T-helper 1 cell treated with Interleukin-12 subunit alpha and Interleukin-12 subunit beta and Interleukin-4 antibody, amounts not matched to agents 30 μg/mL and 1 μg/mL, for 36 hours (primary cell): ENCODE measurements at regions not wholly inside any gene's neighbourhood (a gene's known extent, or its start where the extent isn't known, plus 50 kb on each side); places are given as distances from the start of the nearest gene placed in this dataset.
"Not testable (repeated sequence)": the region's sequence is repeated elsewhere in the genome, so short reads cannot be mapped to it uniquely, and the experiment has no call there.

Source experiments
- H3K27ac Mint-ChIP-seq: one replicate; pipeline ENCODE4 v1.8.0; 2021; ENCODE audit warnings: mild to moderate bottlenecking, mixed read lengths
- H3K27me3 Mint-ChIP-seq: one replicate; pipeline ENCODE4 v1.8.0; 2021; ENCODE audit warnings: low read depth, mixed read lengths
- H3K36me3 Mint-ChIP-seq: one replicate; pipeline ENCODE4 v1.8.0; 2021; ENCODE audit warnings: low read depth, mixed read lengths
- H3K4me1 Mint-ChIP-seq: one replicate; pipeline ENCODE4 v1.8.0; 2021; ENCODE audit warnings: low read depth, mixed read lengths
- H3K4me3 Mint-ChIP-seq: one replicate; pipeline ENCODE4 v1.8.0; 2021; ENCODE audit warnings: mild to moderate bottlenecking, moderate library complexity, mixed read lengths
- H3K9me3 Mint-ChIP-seq: one replicate; pipeline ENCODE4 v1.8.0; 2021; ENCODE audit warnings: mixed read lengths

DNA sequence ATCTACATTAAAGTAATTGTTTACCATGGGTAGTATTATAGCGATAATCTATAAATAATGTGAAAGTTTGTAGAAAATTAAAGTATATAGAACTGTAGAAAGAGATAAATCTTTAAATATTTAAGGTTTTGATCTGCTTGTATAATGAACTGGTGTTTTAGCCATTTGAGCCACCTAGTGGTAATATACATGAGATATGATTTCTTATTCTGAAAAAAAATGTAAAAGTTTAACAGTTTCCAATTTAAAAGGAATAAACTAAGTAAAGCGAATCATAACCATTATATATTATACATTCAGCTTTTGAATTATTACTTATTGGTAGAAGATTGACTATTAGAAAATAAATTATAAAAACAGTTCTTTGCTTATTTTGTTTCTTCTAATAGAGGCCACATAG, 91.2 kb downstream of the OTUD1 start:
- no peak overlapping the region for H3K4me3 Mint-ChIP-seq
- H3K4me1 Mint-ChIP-seq: peaks cover 10% of the 10 kb centered on the region
- H3K9me3 Mint-ChIP-seq: no peaks in the 10 kb centered on the region
- H3K27ac Mint-ChIP-seq: no peak overlapping the region
- peaks cover 2% of the 10 kb centered on the region for H3K36me3 Mint-ChIP-seq
- H3K27me3 Mint-ChIP-seq: no peaks in the 10 kb centered on the region

DNA sequence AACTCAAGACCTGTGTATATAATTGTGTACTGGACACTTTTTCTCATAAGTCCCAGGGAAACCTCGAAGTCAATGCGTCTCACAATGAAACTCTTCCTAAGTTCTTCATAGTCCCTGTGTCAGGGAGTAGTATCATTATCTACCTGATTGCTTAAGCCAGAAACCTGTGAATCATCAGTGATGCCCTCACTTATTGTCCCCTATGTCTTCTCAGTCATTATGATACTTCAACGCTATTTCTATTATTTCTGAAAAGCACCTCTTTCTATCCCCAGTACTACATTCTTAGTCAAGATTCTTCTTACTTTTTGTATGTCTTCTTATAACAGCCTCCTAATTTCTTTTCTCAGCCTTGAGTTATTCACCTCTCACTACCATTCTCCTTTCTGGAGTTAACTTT, 94.3 kb downstream of the OTUD1 start:
- Mint-ChIP-seq H3K4me1 (peaks cover 16% of the 10 kb centered on the region), H3K36me3 (no peaks in the 10 kb centered on the region), H3K27ac (no peak overlapping the region), H3K4me3 (no peak overlapping the region), H3K9me3 (no peaks in the 10 kb centered on the region), H3K27me3 (no peaks in the 10 kb centered on the region)

DNA sequence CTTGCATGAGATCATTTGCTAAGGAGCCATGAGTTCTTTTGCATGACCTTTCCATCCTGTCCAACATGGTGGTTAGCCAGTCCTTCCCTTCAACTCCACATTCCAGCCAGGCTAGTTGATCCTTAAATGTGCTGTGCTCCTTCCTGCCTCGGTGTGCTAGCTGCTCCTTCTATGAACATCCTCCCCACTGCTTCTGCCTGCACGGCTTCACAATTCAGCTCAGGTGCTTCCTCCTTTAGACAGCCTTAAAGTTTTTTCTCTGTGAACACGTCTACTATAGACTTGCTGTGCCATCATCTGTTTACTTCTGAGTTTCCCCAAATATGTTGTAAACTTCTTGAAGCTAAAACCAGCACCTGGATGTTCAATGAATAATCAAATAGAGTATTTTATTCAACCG, 95.5 kb downstream of the OTUD1 start:
- Mint-ChIP-seq H3K36me3 (no peaks in the 10 kb centered on the region), H3K9me3 (no peaks in the 10 kb centered on the region), H3K4me1 (peaks cover 18% of the 10 kb centered on the region), H3K27ac (peak overlapping the region; percentile 62), H3K4me3 (no peak overlapping the region), H3K27me3 (no peaks in the 10 kb centered on the region)

DNA sequence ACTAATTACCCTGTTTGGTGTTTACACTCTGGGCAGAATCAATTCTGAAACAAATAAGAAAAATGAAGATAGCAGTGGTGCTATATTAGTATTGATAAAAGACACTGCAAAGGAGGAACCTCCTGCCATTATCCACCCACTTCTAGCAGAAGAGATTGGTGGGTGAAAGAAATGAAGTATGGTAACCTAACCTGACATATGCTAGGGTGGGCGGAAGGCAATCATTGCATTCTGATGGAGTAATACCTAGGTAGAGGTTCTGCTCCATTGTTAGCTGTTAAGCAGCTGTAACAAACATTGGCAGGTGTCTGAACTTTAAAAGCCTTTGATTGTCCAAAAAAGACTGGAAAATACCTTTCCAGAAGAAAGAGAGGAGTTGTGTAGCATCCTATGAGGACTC, 95.9 kb downstream of the OTUD1 start:
- H3K9me3 Mint-ChIP-seq: no peaks in the 10 kb centered on the region
- no peaks in the 10 kb centered on the region for H3K27me3 Mint-ChIP-seq
- no peak overlapping the region for H3K4me3 Mint-ChIP-seq
- peaks cover 18% of the 10 kb centered on the region for H3K4me1 Mint-ChIP-seq
- H3K36me3 Mint-ChIP-seq: no peaks in the 10 kb centered on the region
- no peak overlapping the region for H3K27ac Mint-ChIP-seq

DNA sequence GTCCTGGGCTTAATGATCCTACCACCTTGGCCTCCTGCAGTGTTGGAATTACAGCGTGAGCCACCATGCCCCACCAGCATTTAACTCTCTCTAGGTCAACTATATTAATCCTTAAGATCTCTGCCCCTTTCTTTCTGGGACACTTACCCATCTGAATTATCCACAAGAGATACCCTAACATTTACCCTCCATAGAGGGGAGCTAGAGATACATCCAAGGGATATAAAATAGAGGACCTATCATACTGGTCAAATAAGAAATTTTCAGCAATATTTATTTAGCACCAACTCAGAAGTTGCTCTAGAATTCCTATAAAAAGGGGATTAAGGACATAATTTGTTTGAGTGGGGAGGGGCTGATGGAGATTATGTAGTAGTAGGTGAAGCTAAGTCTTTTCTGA, 96.5 kb downstream of the OTUD1 start:
- H3K4me1 Mint-ChIP-seq: peaks cover 24% of the 10 kb centered on the region
- no peak overlapping the region for H3K4me3 Mint-ChIP-seq
- no peaks in the 10 kb centered on the region for H3K36me3 Mint-ChIP-seq

DNA sequence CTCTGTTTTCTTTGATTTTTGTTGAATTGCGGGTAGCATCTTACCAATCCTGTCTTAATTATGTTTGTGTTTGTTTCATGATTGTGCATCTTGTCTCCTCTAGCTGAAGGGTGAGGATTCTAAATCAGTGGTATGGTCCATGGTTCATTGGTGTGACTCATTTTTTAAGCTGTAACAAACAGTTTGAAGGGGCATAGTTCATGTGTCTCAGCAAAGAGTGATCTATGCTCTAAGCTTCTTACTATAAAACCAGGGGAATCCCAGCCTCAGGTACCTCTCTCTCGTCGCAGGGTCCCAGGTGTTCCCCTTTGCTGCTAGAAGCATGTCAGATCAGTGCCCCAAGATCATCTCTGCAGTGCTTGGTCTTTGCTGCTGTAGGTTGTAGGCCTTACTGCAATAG, 100.1 kb downstream of the OTUD1 start:
- Mint-ChIP-seq H3K9me3 (no peaks in the 10 kb centered on the region), H3K27ac (no peak overlapping the region), H3K4me1 (peaks cover 21% of the 10 kb centered on the region), H3K4me3 (no peak overlapping the region), H3K27me3 (no peaks in the 10 kb centered on the region), H3K36me3 (no peaks in the 10 kb centered on the region)

More for the DNA sequence above, 96.5 kb downstream of the OTUD1 start:
- no peaks in the 10 kb centered on the region for H3K9me3 Mint-ChIP-seq
- no peaks in the 10 kb centered on the region for H3K27me3 Mint-ChIP-seq
- H3K27ac Mint-ChIP-seq: no peak overlapping the region

DNA sequence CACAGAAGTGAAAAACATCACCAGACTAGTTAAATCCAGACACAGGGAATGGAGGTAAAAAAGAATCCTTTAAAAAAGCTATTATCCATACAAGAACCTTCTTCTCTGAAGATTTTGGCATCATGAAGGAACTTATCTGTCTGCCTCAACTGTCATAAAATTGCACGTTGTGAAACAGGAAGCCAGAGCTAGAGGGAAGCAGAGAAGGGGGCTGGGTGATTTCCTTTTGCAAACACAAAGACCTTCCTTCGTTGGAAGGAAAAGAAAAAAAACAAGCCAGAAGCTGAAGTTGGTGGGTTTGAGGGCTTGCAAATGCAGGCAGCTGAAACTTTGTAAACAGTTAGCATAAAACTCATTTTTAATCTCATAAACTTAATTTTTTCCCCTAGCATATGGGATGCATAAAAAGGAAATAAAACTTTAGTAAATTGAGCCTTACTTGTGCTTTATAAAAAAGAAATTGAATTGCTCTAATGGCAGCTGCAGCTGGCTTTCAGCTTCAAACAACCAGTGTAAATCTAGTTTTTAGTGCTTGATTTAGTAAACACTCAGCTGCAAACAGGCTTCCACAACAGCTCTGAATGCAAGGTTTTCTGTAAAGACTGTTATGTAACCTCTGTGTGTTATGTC, 101.6 kb downstream of the OTUD1 start:
- Mint-ChIP-seq H3K4me3 (peak overlapping the region; percentile 0), H3K36me3 (no peaks in the 10 kb centered on the region), H3K9me3 (no peaks in the 10 kb centered on the region), H3K4me1 (peaks cover 15% of the 10 kb centered on the region), H3K27me3 (no peaks in the 10 kb centered on the region), H3K27ac (no peak overlapping the region)

DNA sequence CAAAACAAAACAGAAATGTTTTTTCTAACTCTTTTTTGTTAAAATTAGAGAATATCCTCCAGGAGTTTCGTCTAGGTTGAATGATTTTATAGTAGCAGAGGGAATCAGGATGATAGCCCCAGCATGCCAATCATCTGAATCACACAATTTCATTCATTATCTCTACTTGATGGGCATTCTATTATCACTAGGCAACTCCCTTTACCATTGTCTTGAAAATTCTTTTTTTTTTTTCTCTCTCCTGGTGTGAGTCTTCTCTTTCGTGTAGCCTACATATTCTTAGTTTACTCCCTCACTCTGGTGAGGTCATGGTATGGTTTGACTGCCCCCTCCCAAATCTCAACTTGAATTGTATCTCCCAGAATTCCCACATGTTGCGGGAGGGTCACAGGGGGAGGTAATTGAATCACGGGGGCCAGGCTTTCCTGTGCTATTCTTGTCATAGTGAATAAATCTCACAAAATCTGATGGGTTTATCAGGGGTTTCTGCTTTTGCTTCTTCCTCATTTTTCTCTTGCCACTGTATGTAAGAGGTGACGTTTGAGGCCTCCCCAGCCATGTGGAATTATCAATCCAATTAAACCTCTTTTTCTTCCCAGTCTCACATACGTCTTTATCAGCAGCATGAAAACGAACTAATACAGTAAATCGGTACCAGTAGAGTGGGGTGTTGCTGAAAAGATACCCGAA, 105.0 kb downstream of the OTUD1 start:
- no peaks in the 10 kb centered on the region for H3K27me3 Mint-ChIP-seq
- H3K4me3 Mint-ChIP-seq: no peak overlapping the region
- H3K36me3 Mint-ChIP-seq: no peaks in the 10 kb centered on the region
- H3K4me1 Mint-ChIP-seq: peaks cover 10% of the 10 kb centered on the region
- H3K9me3 Mint-ChIP-seq: no peaks in the 10 kb centered on the region
- no peak overlapping the region for H3K27ac Mint-ChIP-seq

DNA sequence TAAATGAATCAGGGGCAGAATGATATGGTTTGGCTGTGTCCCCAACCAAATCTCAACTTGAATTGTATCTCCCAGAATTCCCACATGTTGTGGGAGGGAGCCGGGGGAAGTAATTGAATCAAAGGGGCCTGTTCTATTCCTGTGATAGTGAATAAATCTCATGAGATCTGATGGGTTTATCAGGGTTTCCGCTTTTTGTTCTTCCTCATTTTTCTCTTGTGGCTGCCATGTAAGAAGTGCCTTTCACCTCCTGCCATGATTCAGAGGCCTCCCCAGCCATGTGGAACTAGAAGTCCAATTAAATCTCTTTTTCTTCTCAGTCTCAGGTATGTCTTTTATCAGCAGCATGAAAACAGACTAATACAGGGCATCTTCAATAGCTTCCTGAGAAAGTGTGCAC, 107.0 kb downstream of the OTUD1 start:
- H3K27ac Mint-ChIP-seq, H3K27me3 Mint-ChIP-seq, H3K4me1 Mint-ChIP-seq, H3K36me3 Mint-ChIP-seq, H3K4me3 Mint-ChIP-seq, H3K9me3 Mint-ChIP-seq: not testable (repeated sequence)

DNA sequence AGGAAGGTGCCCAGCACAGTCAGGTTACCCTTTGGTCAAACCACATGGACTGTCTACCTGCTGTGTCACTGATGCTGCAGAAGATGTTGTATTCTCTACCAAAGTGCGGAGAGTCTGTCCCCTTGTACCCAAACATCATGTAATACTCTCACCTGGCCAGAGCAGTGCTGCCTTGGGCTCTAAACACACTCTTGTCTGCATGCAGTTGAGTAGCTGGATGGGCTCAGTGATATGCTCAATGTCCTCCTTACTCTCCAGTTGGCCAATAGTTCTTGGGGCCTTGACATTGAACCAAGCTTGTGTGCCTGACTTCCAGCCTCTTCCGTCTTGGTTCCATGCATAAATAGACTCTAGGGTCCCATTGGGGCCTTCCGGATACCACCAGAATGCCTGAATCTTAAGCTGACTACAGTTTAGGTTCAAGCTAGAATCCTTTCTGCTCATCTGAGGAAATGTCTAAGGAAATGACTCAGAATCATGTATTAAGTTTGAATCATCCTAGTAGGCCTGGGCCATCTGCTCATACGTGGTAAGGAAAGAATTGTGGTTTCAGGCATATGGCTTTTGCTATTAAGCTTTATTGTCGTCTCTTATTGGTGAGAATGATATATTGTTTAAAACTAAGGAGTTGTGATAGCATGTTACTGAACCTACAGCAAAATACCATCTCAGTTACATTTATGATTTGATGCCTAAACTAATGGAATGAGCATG, 118.0 kb downstream of the OTUD1 start:
- Mint-ChIP-seq H3K4me3 (no peak overlapping the region), H3K27ac (no peak overlapping the region), H3K4me1 (peaks cover 3% of the 10 kb centered on the region), H3K36me3 (no peaks in the 10 kb centered on the region), H3K27me3 (no peaks in the 10 kb centered on the region), H3K9me3 (peaks cover 5% of the 10 kb centered on the region)

DNA sequence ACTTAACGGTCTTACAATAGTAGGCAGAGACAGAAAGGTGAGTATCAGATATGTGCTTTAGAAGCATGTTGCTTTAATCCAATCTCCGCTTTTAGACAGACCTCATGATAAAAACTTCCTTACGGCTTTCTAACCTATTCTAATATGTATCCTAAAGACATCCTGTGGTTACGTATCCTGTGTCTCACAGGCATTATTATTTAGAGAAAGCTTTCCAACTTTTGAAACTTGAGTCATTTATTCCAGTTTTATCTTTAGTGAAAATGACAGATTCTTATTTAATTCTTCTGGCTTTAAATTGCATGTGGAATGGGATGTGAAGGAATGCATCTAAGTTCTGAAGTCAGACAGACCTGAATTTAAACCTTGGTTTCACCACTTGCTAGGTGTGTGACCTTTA, 118.9 kb downstream of the OTUD1 start:
- no peaks in the 10 kb centered on the region for H3K36me3 Mint-ChIP-seq
- H3K27me3 Mint-ChIP-seq: no peaks in the 10 kb centered on the region
- H3K4me1 Mint-ChIP-seq: peaks cover 3% of the 10 kb centered on the region
- H3K9me3 Mint-ChIP-seq: peaks cover 13% of the 10 kb centered on the region
- H3K4me3 Mint-ChIP-seq: no peak overlapping the region
- H3K27ac Mint-ChIP-seq: no peak overlapping the region

DNA sequence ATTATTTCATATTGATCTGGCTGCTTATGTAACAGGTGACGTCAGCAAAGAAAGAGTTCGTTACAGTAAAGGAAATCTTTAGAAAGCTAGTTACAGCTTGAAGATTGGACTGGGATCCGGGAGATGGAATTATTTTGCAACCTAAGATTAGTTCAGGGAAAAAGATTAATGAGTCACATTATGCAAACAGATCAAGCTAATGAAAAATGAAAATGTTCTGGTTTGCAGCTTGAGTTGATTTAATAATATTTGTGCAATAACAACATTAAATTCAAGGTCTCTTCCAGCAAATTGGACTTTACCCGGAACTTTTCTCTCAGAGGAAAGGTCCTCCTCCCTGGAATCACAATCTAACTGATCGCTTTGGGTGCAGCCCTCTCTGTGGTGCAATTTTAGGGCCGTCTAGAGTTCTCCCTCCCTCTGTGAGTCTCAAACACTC, 119.5 kb downstream of the OTUD1 start:
- no peaks in the 10 kb centered on the region for H3K36me3 Mint-ChIP-seq
- peaks cover 3% of the 10 kb centered on the region for H3K4me1 Mint-ChIP-seq
- no peaks in the 10 kb centered on the region for H3K27me3 Mint-ChIP-seq
- H3K9me3 Mint-ChIP-seq: peaks cover 15% of the 10 kb centered on the region
- no peak overlapping the region for H3K27ac Mint-ChIP-seq
- no peak overlapping the region for H3K4me3 Mint-ChIP-seq

DNA sequence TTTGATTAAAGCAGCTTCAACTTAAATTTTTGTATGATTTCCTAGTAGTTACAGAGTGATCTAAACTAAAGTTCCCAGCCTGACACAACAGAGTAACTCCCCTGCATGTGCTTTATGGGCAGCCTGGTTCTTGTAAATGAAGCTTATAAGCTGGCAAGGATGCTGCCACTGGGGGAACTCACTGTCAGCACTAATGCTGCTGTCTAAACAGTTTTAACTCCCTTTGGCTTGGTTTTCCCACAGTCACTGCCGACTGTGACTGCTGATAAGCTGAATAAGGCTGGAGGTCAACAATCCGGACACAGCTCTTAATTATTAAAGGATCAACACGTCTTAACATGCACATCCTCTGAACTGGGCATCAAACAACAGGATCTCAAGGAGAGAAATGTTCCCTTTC, 130.1 kb downstream of the OTUD1 start:
- Mint-ChIP-seq H3K27ac (no peak overlapping the region), H3K36me3 (no peaks in the 10 kb centered on the region), H3K27me3 (no peaks in the 10 kb centered on the region), H3K9me3 (peaks cover 31% of the 10 kb centered on the region), H3K4me1 (no peaks in the 10 kb centered on the region), H3K4me3 (no peak overlapping the region)

DNA sequence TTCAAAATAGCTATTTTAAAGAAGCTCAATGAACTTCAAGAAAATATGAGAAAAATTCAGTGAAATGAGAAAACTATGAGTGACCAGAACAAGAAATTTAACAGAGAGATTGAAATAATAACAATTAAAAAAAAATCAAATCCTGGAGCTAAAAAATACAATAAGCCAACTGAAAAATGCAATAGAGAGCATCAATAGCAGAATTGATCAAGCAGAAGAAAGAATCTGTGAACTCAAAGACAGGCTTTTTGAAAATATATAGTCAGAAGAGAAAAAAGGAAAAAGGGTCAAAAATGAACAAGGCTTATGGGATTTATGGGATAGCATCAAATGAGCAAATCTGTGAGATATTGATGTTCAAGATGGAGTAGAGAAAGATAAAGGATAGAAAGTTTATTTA, 133.0 kb downstream of the OTUD1 start:
- Mint-ChIP-seq H3K4me1 (no peaks in the 10 kb centered on the region), H3K9me3 (peaks cover 23% of the 10 kb centered on the region), H3K27me3 (no peaks in the 10 kb centered on the region), H3K27ac (no peak overlapping the region), H3K36me3 (no peaks in the 10 kb centered on the region), H3K4me3 (no peak overlapping the region)

DNA sequence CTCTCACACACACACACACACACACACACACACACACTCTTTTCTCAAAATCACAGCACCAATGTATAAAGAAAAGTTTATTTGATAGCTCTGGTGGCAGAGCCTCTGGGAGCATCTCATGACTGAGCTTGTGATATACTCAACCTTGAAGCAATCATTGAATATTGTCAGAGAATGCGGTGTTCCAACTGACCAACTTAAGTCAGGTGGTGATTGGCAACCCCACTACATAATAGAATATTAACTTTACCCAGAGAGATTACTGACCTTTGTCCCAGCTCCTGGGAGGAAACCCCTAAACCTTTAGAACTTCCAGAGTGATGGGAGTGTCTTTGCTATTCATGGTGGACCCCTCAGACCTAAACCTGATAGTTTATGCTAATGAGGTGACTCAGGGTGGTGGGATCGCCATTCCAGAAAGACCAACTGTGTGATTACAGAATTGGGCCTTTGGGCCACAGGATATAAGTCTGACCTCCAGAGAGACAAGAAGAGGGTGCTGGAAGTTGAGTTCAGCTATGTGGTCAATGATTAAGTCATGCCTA, 143.1 kb downstream of the OTUD1 start:
- H3K4me3 Mint-ChIP-seq: no peak overlapping the region
- no peaks in the 10 kb centered on the region for H3K9me3 Mint-ChIP-seq
- H3K27me3 Mint-ChIP-seq: no peaks in the 10 kb centered on the region
- H3K27ac Mint-ChIP-seq: no peak overlapping the region
- no peaks in the 10 kb centered on the region for H3K36me3 Mint-ChIP-seq
- no peaks in the 10 kb centered on the region for H3K4me1 Mint-ChIP-seq
